D341Med (cell line): ENCODE measurements at regions not wholly inside any gene's neighbourhood (a gene's known extent, or its start where the extent isn't known, plus 50 kb on each side); places are given as distances from the start of the nearest gene placed in this dataset.
"Not testable (repeated sequence)": the region's sequence is repeated elsewhere in the genome, so short reads cannot be mapped to it uniquely, and the experiment has no call there.

Experiments
- DNase-seq: peaks from one replicate; pipeline ENCODE4 v3.0.0; 2012; ENCODE audit warnings: low spot score

DNA sequence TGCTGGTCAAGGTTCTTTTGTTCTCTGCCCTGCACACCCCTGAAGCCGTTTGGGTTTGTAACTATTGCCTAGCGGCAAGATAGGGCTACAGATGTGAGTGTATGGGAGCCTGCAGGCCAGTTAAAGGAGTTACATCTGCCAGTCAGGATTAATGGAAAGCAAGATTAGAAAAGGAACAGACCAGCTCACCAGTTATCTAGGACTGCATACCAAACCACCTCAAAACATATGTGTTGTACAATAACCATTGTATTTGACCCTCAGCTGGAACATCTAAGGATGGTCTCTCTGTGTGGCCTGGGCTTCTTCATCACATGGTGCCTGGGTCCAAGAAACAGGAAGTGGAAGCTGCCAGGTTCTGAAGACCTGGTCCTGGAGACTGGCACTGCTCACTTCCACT lies 52.5 kb upstream of the FBXO28 start:
- no peak for DNase-seq

GRCh38 chr1:224059897-224060427 lies 53.9 kb upstream of the FBXO28 start:
- no peak for DNase-seq

DNA sequence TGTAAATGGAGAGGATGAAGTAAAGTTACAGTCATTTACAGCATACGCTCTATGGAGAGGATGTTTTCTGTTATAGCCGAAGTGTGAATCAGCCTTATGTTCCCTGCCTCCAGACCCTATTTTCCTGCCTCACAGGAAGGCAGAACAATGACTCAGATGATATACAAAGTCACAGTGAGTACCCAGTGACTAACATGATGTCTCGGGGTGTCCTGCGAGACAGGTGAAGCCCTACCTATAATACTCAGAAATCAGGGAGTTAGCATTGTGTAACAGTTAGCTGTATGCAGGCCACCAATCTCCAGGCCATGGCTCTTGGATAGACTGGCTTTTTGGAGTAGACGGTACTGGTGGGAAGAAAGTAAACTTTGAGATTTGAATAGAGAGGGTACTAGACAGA lies 55.6 kb upstream of the FBXO28 start:
- no peak for DNase-seq

- no peak for DNase-seq
These were observed 56.3 kb upstream of the FBXO28 start for GRCh38 chr1:224057461-224058199.

GRCh38 chr1:224054611-224055010 lies 59.3 kb upstream of the FBXO28 start:
- DNase-seq: no peak

DNA sequence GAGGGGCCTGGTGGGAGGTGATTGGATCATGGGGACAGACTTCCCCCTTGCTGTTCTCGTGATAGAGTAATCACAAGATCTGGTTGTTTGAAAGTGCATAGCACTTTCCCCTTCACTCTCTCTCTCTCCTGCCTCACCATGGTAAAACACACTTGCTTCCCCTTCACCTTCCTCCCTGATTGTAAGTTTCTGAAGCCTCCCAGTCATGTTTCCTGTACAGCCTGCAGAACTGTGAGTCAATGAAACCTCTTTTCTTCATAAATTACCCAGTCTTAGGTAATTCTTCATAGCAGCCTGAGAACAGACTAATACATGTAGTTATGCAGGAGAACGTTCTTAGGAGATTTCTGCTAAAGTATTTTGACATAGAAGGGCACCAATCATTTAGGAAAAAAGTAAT lies 59.9 kb upstream of the FBXO28 start:
- no peak for DNase-seq

GRCh38 chr1:224053456-224053855 lies 60.5 kb upstream of the FBXO28 start:
- no peak for DNase-seq

GRCh38 chr1:224052772-224053171 lies 61.1 kb upstream of the FBXO28 start:
- DNase-seq: no peak

DNA sequence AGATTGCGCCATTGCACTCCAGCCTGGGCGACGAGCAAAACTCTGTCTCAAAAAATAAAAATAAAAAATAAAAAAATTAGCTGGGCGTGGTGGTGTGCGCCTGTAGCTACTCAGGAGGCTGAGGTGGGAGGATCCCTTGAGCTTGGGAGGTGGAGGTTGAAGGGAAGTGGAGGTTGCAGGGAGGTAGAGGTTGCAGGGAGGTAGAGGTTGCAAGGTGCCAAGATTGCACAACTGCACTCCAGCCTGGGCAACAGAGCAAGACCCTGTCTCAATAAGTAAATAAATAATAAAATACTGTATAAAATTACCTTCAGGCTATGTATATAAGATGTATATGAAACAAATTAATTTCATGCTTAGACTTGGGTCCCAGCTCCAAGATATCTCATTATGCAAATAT lies 62.1 kb upstream of the FBXO28 start:
- DNase-seq: not testable (repeated sequence)

GRCh38 chr1:224051086-224051406 lies 62.9 kb upstream of the FBXO28 start:
- no peak for DNase-seq

DNA sequence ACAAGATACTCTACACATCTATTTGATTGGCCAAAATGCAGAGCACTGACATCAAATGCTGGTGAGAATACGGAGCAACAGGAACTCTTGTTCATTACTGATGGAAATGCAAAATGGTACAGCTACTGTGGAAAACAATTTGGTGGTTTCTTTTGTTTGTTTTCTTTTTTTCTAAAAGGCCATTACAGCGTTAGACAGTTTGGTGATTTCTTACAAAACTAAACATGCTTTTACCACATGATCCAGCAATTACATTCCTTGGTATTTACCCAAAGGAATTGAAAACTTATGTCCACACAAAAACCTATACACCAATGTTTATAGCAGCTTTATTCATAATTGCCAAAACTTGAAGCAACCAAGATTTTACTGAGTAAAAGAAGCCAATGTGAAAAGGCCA lies 66.4 kb upstream of the FBXO28 start:
- DNase-seq: no peak

- no peak for DNase-seq
These were observed 68.4 kb upstream of the FBXO28 start for GRCh38 chr1:224045556-224045955.

- no peak for DNase-seq
These were observed 69.5 kb upstream of the FBXO28 start for GRCh38 chr1:224044420-224044819.

GRCh38 chr1:224042557-224043118 lies 71.3 kb upstream of the FBXO28 start:
- DNase-seq: no peak

DNA sequence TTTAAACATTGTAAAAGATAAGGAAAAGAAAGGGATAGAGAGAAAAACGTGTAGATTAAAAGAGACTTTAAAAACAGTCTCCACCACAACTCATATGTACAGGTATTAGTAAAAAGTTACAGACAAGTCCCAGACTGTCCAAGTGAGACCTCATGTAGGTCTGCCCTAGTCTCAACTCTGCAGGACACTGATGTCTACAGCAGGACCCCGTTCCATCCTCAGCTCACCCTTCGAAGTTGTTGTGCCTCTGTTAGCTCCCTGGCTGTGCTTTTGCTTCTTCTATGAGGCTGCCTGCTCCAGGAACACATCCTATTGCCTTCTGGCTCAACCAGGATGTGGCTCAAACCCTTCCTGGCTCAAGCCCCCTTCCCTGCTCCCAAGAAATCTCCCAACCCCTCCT lies 72.9 kb upstream of the FBXO28 start:
- no peak for DNase-seq

DNA sequence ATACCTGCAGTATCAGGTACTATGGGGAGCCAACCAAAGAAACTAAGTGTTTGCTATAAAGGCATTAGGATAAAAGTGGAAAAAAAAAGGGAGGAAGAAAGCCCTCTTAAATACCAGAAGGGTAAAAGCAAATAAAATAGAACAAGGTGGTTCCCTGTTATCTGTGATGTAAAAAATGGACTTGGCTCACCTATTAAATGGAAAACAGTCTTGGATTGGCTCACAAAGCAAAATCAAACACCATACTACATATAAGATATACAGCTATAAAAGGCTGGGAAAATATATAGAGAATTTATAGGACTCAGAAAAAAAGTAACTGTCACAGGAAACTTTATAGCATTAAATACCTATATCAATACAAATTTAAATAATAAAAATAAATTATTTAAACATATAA lies 73.5 kb upstream of the FBXO28 start:
- DNase-seq: not testable (repeated sequence)

- not testable (repeated sequence) for DNase-seq
These were observed 73.9 kb upstream of the FBXO28 start for GRCh38 chr1:224040006-224040405.

- DNase-seq: not testable (repeated sequence)
These were observed 75.1 kb upstream of the FBXO28 start for GRCh38 chr1:224038832-224039231.

DNA sequence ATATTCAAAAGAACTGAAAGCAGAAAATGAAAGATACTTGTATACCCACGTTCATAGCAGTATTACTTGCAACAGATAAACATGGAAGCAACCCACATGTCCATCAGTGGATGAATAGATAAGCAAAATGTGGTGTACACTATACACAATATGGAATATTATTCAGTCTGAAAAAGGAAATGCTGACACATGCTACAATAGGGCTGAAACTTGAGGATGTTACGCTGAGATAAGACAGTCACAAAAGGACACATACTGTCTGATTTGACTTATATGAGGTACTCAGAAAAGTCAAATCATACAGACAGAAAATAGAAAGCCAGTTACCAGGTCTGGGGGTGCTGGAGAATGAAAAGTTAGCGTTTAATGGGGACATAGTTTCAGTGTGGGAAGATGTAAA lies 76.5 kb upstream of the FBXO28 start:
- DNase-seq: not testable (repeated sequence)

- DNase-seq: not testable (repeated sequence)
These were observed 81.2 kb upstream of the FBXO28 start for GRCh38 chr1:224032608-224033276.

GRCh38 chr1:224031986-224032385 lies 81.9 kb upstream of the FBXO28 start:
- not testable (repeated sequence) for DNase-seq

DNA sequence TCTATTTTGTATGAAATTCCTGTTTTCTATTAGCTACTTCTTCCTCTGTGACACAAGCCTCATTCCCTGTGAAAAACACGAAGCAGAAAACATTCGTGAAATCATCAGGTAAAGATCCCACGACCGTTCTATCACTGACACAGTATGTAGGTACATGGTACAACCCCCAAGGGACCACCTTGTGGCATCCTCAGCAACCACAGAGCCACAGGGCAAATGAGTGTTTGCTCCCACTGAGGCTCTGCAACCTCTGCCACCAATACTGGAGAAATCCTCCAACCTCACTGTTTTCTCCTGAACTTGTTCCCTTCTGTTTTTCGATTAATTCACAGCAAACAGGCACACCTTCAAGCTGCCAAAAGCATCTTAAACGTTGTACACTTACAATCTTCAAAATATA lies 83.7 kb upstream of the FBXO28 start:
- not testable (repeated sequence) for DNase-seq

DNA sequence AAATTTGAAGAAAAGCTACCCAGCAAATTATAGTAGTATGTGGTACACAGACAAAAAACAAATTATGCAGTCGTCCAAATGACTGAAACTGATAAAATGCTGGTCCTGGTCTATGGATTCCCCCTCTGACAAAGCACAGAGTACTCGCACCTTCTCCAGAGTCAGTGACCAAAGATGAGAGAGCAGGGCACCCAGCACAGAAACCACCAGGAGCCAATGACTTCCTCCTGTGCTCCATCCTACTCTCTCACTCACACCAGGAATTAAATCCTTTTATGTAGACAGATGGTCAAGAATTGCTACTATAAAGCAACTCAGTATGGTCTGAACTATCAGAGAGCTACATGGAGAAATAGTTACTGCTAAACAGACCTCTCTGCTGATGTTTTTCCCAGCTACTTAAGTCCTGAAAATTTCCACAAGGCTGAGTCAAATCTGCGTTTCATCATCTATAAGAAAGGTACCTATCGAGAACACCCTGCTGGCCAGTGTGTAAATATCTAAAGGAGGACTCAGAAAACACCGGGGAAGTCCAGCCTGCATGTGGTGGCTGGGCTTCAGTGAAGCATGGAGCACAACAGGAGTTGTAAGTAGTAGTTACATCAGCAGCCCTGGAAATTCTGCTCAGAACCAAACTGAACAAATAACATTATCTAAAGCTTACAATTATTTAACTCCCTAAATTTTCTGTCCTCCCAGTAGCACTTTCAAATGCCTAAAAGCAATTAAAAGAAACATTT lies 84.5 kb upstream of the FBXO28 start:
- DNase-seq: not testable (repeated sequence)
